ENCODE measurements at regions not wholly inside any gene's neighbourhood (a gene's known extent, or its start where the extent isn't known, plus 50 kb on each side); places are given as distances from the start of the nearest gene placed in this dataset.
"Not testable (repeated sequence)": the region's sequence is repeated elsewhere in the genome, so short reads cannot be mapped to it uniquely, and the experiment has no call there.

DNA sequence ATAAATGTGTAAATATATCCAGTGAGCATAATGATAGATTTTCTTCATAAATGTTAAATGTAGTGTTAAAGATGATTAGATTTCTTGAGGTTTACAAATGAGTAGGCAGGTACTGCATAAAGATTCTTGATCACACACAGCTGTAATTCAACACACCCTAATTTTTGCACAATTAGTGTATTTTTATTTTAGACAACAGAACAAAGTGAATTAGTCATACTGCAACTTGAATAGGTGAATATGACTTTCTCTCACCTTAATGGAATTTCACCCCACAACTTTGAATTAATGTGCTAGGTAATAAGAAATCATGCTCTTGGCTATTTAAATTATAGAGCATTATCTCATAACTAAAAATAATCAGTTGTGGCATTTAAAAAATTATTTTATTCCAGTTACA is 795.7 kb upstream of the ACO1 start:
- DNase-seq (ENCODE audit: low read depth) = no peak

DNA sequence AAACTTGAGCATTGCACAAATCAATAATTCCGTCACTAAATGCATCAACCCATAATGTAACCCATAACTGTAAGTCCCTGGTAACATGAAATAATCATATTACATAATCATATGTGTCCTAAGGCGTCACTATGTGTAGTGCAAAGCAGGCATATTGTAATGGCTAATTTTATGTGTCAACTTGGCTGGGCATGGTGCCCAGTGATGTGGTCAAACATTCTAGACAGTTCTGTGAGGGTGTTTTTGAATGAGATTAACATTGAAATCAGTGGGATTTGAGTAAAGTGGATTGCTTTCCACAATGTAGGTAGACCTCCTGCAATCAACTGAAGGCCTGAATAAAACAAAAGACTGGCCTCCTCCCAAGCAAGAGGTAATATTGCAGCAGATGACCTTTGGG is 794.4 kb upstream of the ACO1 start:
- no peak for DNase-seq (ENCODE audit: low read depth)

DNA sequence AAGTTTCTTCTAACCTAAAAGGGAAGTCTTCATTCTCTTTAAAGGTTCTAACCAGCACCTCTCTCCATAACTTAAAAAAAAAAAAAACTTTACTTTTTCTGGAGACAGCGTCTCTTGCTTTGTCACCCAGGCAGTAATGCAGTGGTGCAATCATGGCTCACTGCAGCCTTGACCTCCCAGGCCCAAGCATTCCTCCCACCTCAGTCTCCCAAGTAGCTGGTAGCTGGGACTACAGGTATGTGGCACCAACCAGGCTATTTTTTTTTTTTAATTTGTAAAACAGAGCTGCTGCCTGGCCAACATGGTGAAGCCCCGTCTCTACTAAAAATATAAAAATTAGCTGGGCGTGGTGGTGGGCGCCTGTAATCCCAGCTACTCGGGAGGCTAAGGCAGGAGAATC is 787.4 kb upstream of the ACO1 start:
- DNase-seq (ENCODE audit: low read depth) = not testable (repeated sequence)

DNA sequence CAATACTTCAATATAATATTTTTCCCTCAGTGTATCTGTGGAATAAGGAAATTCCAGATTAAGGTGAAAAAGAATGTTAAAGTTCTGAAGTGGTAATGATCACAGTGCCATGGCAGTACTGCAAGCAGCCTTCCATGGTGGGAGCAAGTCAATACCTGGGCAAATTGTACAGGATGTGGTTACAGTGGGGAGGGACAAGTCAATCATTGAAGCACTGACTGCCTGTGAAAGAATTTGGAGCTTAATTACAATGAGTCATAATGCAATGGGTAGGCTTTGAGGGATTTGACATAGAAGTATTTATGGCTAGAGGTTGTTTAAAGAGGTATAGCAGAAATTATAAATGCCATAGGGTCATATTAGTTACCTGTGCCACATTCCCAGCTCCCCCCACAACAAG is 786.5 kb upstream of the ACO1 start:
- DNase-seq (ENCODE audit: low read depth) = no peak

DNA sequence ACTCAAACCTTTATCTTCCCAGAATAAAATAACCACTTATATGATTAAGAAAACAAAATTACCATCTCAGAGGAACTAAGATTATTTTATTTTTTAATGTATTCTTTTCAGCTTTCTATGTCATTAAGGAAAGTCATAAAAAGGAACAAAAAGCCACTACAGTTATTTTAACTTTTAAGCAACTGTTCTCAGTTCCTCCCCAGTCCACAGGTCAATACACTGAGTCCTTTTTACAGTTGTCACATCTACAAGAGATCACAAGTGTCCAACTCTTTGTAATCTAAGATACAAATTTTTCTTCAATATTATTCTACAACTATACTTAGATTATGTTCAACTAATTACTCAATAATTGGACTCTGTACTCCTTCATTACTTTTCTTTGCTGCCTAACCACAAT is 782.8 kb upstream of the ACO1 start:
- DNase-seq (ENCODE audit: low read depth) = no peak

DNA sequence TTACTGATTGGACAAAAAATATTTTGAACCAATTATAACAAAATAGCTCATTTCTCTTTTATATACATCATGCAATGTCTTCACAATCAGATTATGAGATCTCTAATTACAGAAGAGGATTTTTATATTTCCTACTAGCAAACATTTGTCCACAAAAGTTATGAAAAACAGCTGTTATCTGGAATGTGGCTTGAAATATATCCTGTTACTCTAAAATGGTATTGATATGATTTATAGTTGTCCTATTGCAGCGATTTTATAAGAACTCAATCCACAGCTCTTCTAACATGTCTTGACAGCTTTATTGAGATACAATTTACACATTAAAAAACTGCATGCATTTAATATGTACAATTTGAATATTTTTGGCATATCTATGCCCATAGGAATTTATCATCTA is 779.9 kb upstream of the ACO1 start:
- DNase-seq (ENCODE audit: low read depth) = no peak

DNA sequence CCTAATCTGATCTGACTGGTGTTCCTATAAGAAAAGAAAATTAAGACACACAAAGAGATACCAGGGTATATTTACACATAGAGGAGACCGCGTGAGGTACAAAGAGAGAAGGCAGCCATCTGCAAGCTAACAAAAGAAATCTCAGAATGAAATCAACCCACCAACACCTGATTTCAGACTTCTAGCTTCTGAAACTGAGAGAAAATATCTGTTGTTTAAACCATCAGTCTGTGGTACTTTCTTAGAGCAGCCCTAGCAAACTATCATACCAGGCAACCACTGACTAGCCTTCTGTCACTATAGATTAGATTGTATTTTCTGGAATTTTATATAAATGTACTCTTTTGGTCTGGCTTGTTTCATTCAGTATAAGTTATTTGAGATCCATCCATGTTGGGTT is 779.3 kb upstream of the ACO1 start:
- DNase-seq (ENCODE audit: low read depth) = no peak

DNA sequence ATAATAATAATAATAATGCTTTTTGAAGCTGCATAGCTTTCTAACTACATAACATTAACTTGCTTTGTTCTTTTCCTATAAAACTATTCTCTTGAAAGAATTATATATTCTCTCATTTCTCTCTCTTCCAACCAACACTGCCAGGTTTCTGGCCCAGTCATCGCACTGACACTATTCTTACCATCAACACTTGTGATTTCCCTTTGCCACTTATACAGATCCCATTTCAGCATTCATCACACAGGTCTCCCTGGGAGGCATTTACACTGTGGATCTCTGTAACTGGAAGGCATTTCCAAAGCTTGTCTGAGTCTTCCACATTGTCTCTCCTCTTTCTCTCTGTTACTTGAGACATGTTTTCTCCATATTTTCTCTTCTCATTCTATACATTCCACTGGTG is 777.8 kb upstream of the ACO1 start:
- DNase-seq (ENCODE audit: low read depth) = no peak

DNA sequence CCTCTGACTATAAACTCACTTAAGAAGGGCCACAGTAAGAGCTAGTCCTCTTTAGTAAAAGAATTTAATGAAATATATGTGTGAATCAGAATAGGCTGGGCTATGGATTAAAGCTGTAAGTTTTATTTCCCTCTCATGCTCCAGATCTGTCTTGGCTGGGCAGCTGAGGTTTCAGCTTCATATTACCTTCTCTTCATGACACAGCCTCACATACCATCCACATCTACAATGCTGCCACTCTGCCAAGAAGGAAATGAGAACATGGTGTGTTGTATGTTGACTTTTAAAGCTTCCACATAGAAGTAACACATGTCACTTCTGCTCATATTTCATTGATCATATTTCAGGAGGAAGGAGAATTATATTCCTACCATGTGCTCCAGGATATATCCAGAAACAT is 776.0 kb upstream of the ACO1 start:
- DNase-seq (ENCODE audit: low read depth) = peak; percentile 34

DNA sequence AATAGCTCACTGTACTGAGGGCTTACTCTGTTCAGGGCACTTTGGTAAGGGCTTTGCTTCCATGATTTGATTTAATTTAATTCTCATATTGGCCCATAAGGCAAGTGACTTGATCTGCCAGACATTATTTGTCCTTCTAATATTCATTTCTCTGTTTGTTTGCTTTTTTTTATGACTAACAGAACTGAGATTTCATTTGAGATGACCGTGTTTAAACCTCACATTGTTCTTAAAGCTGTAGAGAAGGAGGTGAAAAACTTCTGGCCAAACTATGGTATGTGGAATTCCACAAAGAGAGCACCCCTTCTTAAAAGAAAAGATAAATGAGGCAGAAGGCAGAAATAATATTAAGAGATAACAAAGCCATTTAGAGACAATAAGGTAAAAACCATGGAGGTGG is 775.6 kb upstream of the ACO1 start:
- no peak for DNase-seq (ENCODE audit: low read depth)

DNA sequence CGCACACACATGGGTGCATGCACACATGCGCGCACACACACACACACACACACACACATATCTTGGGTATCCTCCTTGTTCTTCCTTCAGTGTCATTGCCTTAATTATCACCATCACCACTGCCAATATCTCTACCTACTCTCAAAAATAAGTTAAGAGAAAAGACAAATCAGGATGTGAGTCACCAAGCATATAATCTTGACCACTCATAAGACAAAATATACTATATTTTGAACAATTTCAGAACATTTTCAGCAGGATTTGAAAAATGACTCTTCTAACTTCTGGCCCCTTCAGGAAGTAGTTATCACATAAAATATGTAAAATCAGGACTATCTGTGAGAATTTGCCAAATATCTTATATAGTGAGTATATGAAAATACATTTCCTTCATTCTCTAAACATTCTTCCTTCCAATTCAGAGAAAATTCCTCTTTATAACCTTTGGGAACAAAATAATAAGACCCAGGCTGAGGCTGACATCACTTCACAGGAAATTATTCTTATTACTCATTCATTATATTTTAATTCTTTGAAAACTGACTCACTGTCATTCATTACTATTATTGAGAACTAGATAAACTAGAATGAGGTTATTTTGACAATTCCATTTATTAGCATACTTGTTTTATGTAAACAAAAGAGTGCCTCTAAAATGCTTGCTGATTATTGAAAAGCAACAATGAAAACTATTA is 772.0 kb upstream of the ACO1 start:
- peak; percentile 8 for DNase-seq (ENCODE audit: low read depth)

DNA sequence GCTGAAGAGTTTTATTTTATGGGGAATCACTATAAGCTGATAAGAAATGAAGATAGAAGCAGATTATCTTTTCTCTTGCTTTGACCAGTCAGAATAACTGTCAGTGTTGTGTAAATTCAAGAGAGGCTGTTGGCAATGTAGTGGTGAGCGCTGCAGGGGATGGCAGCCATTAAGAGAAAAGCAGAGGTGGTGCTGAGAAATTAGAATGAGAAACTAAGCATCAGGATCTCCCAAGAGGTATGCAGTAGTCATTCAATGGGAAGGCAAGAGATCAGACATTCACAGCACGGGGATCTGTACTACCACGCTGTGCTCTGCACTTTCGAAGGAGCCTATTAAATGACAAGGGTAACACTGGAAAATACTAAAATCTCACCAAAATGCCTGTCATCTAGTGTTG is 768.5 kb upstream of the ACO1 start:
- DNase-seq (ENCODE audit: low read depth) = no peak

DNA sequence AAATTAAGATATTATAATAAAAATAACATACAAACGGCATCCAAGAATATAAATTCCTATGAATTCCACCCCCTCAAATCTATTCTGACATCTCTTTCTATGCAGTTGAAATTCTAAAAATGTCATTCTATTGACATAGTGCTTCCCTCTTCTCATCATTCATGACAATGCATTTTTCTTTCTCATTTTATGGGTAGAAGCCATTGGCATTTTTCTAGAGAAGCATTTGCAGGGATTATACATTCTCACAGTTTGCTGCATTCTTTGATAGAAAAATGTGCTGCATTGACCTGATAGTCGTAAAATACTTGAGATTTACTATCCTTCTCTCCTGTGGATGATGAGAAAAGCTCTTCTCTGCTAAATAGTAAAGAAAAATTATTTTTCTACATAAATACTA is 760.9 kb upstream of the ACO1 start:
- no peak for DNase-seq (ENCODE audit: low read depth)

DNA sequence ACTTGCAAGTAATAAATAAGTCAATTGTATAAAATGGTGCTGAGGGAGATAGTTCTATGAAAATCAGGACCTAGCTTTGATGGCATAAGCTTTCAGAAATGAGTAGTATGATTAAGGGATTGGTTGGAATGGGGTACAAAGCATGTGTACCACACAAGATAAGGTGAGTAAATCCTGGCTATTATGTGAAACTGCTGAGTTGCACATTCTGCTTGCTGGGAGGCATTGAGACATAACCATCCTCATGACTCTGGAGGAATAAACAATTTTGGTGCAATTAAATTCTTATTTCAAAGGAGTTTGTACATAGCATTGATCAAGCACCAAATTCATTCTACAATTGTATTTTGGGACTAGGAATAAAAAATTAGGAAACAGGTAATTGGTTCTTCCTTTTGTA is 755.2 kb upstream of the ACO1 start:
- DNase-seq (ENCODE audit: low read depth) = no peak

DNA sequence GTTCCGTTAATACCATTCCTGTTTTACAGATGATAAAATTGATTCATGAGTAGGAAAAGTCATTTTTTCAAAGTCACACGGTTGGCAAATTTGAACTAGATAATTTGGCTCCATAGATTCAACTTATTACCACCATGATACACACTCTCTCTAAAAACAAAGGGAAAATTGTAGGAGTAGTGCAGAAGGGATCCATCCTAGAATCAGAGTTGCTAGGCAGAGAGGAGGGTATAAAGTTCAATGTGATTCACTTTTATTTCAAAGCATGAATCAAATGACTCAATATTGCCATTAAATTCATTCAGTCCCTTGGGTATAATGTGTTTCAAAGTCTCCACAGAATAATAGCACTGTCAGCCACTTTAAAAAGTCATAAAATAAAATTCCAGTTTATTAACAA is 747.2 kb upstream of the ACO1 start:
- no peak for DNase-seq (ENCODE audit: low read depth)

DNA sequence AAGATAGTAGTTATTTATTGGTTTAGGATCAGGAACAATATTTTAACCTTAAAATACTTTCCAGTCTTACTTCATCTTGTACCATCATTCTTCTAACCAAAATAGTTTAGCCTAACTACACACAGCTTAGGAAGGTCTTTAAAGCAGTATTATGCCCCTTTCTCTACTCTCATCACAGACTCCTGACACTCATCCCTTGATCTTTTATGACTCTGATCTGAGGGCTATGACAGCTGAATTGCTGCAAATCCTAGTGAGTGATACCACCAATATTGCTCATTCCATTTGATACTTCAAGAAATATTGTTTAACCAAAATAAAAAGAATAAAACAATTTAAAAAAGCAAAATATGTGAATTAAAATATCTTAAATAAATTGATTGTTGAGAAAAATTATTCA is 746.6 kb upstream of the ACO1 start:
- DNase-seq (ENCODE audit: low read depth) = no peak

DNA sequence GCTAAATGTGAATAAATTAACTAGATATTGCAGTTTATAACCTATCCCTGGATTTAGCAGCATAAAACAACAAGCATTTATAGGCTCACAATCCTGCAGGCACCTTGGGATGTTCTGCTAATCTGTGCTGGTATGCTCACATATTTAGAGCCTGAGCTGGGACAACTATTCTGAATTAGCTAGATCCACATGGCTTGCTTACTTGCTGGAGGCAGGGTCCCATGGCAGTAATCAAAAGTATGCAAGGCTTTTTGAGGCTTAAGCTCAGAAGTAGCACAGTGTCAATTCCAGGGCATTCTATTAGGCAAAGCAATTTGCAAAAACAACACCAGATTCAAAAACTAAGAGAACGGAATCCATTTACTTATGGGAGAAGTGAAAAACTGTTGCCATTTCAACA is 745.0 kb upstream of the ACO1 start:
- no peak for DNase-seq (ENCODE audit: low read depth)

DNA sequence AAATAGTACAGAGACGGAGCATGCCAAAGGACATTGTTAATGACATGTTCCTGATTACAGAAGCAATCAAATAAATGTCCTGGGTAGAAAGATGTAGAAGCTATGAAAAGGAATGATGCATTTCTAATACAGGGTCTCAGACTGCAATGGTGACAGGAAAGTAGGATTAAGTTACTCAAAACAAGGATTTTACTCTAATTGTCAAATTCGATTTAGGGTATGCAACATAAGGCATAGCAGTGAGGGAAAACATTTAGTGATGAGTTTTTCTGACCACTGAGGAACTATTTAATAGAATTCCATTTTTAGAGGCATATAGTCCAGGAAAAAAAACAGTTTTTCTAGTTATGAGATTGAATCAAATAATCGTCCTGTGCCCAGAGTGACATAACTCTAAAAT is 715.1 kb upstream of the ACO1 start:
- DNase-seq (ENCODE audit: low read depth) = no peak

DNA sequence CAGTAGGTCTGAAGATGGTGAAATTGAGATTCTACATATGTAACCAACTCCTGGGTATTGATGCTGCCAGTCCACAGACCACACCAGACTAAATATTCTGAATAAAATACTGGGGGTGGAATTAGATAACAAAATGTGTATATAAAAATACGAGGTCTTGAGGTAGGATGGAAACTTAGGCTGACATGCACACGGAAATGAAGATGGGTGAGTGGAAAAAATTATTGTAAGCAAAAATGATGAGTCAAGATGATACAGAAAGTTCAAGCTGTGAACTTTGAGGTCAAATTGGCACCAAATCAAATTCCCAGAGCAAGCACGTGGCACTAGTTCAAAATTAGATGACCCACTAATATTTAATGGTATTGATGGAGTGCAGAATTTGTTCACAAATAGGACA is 713.4 kb upstream of the ACO1 start:
- no peak for DNase-seq (ENCODE audit: low read depth)

DNA sequence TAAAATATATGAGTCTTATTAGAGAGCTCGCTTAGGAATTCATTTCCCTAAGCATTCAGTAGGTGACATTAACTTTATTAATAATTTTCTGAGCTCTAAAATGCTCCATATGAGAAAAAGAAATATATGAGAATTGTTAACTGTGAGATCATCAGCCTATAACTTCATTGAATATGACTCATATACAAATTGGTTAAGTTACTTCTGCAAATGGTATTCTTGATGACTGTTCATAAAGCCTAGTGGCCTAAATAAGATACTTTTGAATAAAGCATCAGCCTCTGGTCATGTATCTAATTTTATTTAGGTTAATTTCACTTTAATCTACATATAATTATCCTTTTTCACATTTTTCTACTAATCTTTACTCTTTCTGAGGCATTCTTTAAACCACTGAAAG is 710.2 kb upstream of the ACO1 start:
- no peak for DNase-seq (ENCODE audit: low read depth)

DNA sequence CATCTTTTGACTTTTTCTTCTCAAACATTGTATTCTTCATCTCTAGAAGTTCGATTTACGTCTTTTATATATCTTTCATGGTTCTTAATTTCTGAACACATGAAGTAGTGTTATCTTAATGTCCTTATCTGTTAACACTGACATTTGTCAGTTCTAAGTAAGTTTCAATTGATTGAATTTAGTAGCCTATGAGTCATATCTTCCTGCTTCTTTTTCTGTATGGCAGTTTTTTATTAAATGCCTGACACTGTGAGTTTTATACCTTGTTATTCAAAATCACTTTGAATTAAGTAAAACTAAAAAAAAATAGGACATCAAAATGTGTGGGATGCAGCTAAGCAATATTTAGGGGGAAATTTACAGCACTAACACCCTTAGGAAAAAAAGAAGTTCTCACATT is 707.0 kb upstream of the ACO1 start:
- DNase-seq (ENCODE audit: low read depth) = no peak

DNA sequence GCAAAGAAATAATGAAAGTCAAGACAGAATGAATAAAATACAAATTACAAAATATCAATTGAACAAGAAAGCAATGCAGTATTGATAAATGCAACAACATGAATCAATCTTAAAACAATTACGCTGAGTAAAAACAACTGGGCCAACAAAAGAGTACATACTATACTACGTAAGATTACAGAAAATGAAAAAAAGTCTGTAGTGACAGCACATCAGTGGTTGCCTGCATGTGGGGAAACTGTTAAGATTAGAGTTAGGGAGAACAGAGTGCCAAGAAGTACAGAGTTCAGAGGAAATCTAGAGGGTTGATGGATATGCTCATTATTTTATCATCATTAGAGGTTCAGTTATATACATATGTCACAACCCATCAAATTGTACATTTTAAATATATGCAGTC is 706.6 kb upstream of the ACO1 start:
- no peak for DNase-seq (ENCODE audit: low read depth)

DNA sequence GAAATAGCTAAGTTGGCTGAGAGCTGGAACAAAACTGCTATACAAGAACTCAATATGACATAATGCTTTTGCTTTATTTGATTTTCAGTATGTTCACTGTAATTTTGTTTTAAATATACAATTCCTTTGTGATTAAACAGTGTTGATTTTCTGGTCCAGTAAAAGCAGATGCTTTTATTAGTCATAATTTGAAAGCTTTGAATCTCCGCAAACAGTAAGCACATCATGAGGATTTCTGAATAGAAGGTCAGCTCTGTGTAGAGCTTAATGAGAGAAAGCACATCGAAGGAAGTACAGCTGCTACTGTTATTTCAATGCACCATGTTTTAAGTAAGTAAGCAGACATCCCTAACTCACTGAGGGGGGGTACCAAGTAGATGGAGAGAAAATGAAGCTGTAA is 701.3 kb upstream of the ACO1 start:
- DNase-seq (ENCODE audit: low read depth) = no peak

DNA sequence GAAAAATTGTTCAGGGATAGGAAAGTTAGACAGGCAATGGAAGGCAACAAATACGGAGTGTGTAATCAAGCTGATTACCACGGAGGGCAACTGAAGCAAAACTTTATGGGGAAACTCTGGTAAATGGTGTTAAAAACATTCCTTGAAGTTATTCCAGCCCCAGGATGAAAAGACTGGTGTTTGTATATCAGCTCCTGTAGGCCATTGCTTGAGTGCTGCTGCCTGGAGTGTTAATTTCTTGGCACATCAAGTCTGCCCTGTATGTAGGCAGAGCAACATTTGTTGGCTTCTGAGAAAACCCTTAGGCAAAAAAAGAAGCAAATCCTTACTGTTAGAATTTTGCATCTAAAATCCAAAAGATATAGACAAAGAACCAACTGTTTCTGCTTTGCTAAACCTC is 686.5 kb upstream of the ACO1 start:
- no peak for DNase-seq (ENCODE audit: low read depth)

DNA sequence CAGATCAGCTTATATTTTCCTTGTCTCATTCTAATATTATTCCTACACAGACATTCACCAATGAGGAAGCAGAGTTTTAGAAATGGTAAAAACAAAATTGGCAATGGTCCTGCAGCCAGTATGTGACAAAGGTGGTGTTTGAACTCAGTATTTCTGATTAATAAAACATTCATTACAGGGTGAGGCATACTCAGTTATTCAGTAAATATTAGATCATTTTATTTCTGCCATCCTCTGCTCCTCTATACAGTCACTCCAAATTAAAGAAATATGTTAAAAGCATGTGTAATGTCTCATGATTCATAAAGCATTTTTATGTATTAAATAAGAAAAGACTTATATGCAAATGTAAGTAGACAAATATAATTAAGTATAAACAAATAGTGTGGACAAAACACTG is 684.6 kb upstream of the ACO1 start:
- DNase-seq (ENCODE audit: low read depth) = no peak

All from stromal cell of bone marrow (primary cell).